IPS-20b (cell line): ENCODE measurements at regions not wholly inside any gene's neighbourhood (a gene's known extent, or its start where the extent isn't known, plus 50 kb on each side); places are given as distances from the start of the nearest gene placed in this dataset.

Experiments used
- H3K27ac ChIP-seq: one replicate; pipeline ENCODE4 v1.5.1; 2013; ENCODE audit warnings: low read length
- H3K27me3 ChIP-seq: 2 replicates; pipeline ENCODE4 v1.6.1; 2013; ENCODE audit warnings: mild to moderate bottlenecking, low read length, inconsistent platforms; ENCODE audit not compliant: insufficient read depth
- H3K36me3 ChIP-seq: 2 replicates; pipeline ENCODE4 v1.6.1; 2013; ENCODE audit warnings: low read depth, mild to moderate bottlenecking, inconsistent platforms, low read length, moderate library complexity; ENCODE audit not compliant: insufficient read depth
- H3K4me1 ChIP-seq: 2 replicates; pipeline ENCODE4 v1.6.1; 2013; ENCODE audit warnings: mild to moderate bottlenecking, control low read depth, inconsistent platforms, low read length, moderate library complexity; ENCODE audit not compliant: insufficient read depth
- H3K4me3 ChIP-seq: 2 replicates; pipeline ENCODE4 v1.5.1; 2013; ENCODE audit warnings: mild to moderate bottlenecking, low read length, inconsistent platforms
- H3K9ac ChIP-seq: 2 replicates; pipeline ENCODE4 v1.6.1; 2013; ENCODE audit warnings: low read depth, mild to moderate bottlenecking, inconsistent platforms, low read length, moderate library complexity
- H3K9me3 ChIP-seq: 2 replicates; pipeline ENCODE4 v1.6.1; 2013; ENCODE audit warnings: mild to moderate bottlenecking, low read depth, low read length, inconsistent platforms; ENCODE audit not compliant: insufficient read depth

DNA sequence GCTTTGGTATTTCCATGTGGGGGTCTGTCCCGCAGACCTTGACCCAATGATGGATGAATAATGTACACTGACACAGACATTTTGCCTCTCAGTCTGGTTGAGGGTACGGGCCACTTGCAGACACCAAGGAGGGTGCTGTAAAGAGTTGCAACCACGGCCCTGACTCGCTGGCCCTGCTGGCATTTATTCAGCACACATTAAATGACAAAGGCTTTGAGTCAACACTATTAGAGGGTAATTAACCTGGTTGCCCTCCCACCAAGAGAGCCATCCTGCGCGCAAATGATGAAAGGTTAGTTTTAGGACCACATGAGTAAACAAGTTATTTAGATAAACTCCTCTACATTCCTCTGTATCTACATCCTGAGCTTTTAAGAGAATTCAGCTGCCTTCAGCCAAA, 308.9 kb upstream of the MMS22L start:
- H3K9me3 ChIP-seq: no peaks in the 10 kb centered on the region
- no peak overlapping the region for H3K27ac ChIP-seq
- H3K4me1 ChIP-seq: peaks cover 5% of the 10 kb centered on the region
- no peaks in the 10 kb centered on the region for H3K36me3 ChIP-seq
- H3K27me3 ChIP-seq: peaks cover 93% of the 10 kb centered on the region
- H3K4me3 ChIP-seq: 0 out of 2 replicates have a peak overlapping the region, but pooled peaks have one; percentile 28
- H3K9ac ChIP-seq: no peak overlapping the region

DNA sequence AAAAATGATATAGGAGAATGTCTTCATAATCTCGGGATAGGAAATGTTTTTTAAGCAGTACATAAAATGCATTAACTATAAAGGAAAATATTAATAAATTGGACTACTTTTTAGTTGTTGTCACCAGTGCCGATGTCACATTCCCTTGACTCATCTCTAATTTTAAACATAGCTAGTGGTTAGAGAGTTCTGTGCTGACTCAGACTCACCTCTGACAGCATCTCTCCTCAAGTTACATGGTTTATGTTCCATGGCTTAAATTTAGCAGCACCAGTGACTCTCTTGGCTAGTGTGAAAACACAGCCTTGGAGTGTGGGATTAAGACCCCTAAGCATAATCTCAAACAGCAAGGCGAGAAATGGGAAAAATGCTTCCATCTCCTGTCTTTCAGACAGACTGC, 311.8 kb upstream of the MMS22L start:
- Histone ChIP-seq H3K9me3 (no peaks in the 10 kb centered on the region), H3K9ac (no peak overlapping the region), H3K4me1 (peaks cover 5% of the 10 kb centered on the region), H3K36me3 (no peaks in the 10 kb centered on the region), H3K27ac (no peak overlapping the region), H3K4me3 (no peak overlapping the region), H3K27me3 (peaks cover 73% of the 10 kb centered on the region)

DNA sequence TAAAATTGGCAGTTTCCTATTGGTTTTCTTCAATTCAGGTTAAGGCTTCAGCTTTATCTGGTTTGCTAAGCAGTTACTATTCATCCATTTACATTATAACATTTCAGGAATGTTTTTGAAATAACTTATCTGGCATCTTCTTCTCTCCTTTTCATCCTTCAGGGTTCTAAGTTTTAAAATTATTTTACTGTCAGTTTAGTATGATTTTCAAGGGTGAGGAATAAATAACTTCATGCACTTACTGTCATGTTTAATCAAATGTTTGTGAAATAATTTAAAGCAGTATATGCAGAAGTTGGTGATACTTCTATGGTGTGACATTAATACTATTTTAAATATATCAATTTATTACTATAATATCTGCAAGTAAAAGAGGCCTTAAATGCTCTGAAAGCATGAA, 338.1 kb upstream of the MMS22L start:
- H3K4me3 ChIP-seq: no peak overlapping the region
- H3K9ac ChIP-seq: no peak overlapping the region
- no peak overlapping the region for H3K27ac ChIP-seq
- no peaks in the 10 kb centered on the region for H3K27me3 ChIP-seq
- no peaks in the 10 kb centered on the region for H3K36me3 ChIP-seq
- H3K4me1 ChIP-seq: no peaks in the 10 kb centered on the region
- H3K9me3 ChIP-seq: no peaks in the 10 kb centered on the region

GRCh38 chr6:97626671-97627441, 343.8 kb upstream of the MMS22L start:
- Histone ChIP-seq H3K9ac (no peak overlapping the region), H3K4me3 (no peak overlapping the region), H3K4me1 (no peaks in the 10 kb centered on the region), H3K27me3 (no peaks in the 10 kb centered on the region), H3K36me3 (no peaks in the 10 kb centered on the region), H3K27ac (no peak overlapping the region), H3K9me3 (no peaks in the 10 kb centered on the region)

GRCh38 chr6:97629180-97629579, 346.2 kb upstream of the MMS22L start:
- Histone ChIP-seq H3K27ac (no peak overlapping the region), H3K36me3 (no peaks in the 10 kb centered on the region), H3K9me3 (no peaks in the 10 kb centered on the region), H3K4me3 (no peak overlapping the region), H3K27me3 (no peaks in the 10 kb centered on the region), H3K4me1 (no peaks in the 10 kb centered on the region), H3K9ac (no peak overlapping the region)

GRCh38 chr6:97630604-97631003, 347.6 kb upstream of the MMS22L start:
- no peaks in the 10 kb centered on the region for H3K36me3 ChIP-seq
- H3K9me3 ChIP-seq: no peaks in the 10 kb centered on the region
- H3K27ac ChIP-seq: no peak overlapping the region
- H3K27me3 ChIP-seq: no peaks in the 10 kb centered on the region
- H3K9ac ChIP-seq: no peak overlapping the region
- H3K4me3 ChIP-seq: no peak overlapping the region
- no peaks in the 10 kb centered on the region for H3K4me1 ChIP-seq

- Histone ChIP-seq H3K4me1 (no peaks in the 10 kb centered on the region), H3K27me3 (no peaks in the 10 kb centered on the region), H3K9me3 (no peaks in the 10 kb centered on the region), H3K9ac (no peak overlapping the region), H3K4me3 (no peak overlapping the region), H3K27ac (no peak overlapping the region), H3K36me3 (no peaks in the 10 kb centered on the region)
These were observed 349.3 kb upstream of the MMS22L start for GRCh38 chr6:97632341-97632740.

GRCh38 chr6:97639702-97640101, 356.7 kb upstream of the MMS22L start:
- Histone ChIP-seq H3K4me3 (no peak overlapping the region), H3K27ac (no peak overlapping the region), H3K4me1 (no peaks in the 10 kb centered on the region), H3K9me3 (peaks cover 12% of the 10 kb centered on the region; the same call in 1 of the 2 replicates), H3K9ac (no peak overlapping the region), H3K36me3 (no peaks in the 10 kb centered on the region), H3K27me3 (no peaks in the 10 kb centered on the region)

DNA sequence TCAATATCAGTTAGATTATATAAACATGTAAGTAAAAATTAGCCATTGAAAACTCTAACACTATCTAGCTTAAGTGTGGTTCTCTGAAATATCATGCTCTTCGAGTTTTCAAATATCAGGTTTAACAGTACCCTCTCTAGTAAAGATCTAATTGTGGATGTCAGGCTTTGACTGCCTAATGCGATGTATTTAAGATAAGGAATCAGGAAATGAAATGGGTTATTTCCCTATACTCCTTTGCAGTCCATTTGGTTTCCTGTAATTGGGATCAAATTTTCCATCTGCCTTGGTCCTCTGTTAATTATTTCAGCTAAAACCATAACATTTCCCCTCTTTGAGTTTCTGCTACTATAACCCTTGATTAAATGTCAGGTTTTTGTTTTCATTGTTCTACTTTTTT, 361.3 kb upstream of the MMS22L start:
- no peak overlapping the region for H3K27ac ChIP-seq
- H3K36me3 ChIP-seq: no peaks in the 10 kb centered on the region
- H3K27me3 ChIP-seq: no peaks in the 10 kb centered on the region
- H3K9ac ChIP-seq: no peak overlapping the region
- no peak overlapping the region for H3K4me3 ChIP-seq
- no peaks in the 10 kb centered on the region for H3K4me1 ChIP-seq
- peaks cover 9% of the 10 kb centered on the region; the same call in 1 of the 2 replicates for H3K9me3 ChIP-seq

DNA sequence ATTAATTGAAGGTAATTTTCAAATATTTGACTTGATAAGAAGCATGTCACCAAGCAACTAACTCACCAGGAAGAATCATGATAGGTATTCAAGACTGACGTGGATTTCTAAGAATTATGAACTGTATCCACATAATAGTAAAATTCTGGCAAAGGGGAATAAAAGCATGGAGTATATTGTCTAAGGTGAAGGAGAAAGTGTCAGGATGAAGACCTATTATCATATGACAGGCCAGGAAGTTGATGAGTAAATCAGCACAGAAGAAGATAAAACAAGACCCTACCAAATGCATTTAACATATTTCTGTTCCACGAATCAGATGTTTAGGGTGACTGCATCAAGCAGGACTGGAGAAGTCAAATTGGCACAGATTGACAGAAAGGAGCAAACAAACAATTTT, 362.7 kb upstream of the MMS22L start:
- no peak overlapping the region for H3K4me3 ChIP-seq
- H3K9ac ChIP-seq: no peak overlapping the region
- H3K27me3 ChIP-seq: no peaks in the 10 kb centered on the region
- no peak overlapping the region for H3K27ac ChIP-seq
- H3K9me3 ChIP-seq: no peaks in the 10 kb centered on the region
- H3K36me3 ChIP-seq: no peaks in the 10 kb centered on the region
- H3K4me1 ChIP-seq: no peaks in the 10 kb centered on the region

DNA sequence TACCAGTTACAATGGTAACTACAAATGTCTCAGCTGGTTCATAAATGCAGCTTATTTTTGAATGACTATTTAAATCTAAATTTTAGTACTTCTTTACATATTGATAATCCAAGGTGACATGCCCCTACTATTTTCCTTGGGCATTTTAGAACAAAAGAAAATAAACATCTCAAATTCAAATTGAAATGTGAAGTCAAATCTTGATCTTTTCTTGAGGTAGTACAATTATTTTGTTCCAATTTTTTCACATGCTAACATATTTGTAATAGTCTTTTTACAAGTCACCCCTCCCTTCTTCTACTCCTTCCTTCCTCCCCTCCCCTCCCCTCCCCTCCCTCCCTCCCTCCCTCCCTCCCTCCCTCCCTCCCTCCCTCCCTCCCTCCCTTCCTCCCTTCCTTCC, 370.1 kb upstream of the MMS22L start:
- Histone ChIP-seq H3K27me3 (no peaks in the 10 kb centered on the region), H3K36me3 (no peaks in the 10 kb centered on the region), H3K4me3 (no peak overlapping the region), H3K9me3 (no peaks in the 10 kb centered on the region), H3K4me1 (no peaks in the 10 kb centered on the region), H3K9ac (no peak overlapping the region), H3K27ac (no peak overlapping the region)

- Histone ChIP-seq H3K9ac (no peak overlapping the region), H3K4me3 (no peak overlapping the region), H3K9me3 (no peaks in the 10 kb centered on the region), H3K36me3 (no peaks in the 10 kb centered on the region), H3K4me1 (no peaks in the 10 kb centered on the region), H3K27ac (no peak overlapping the region), H3K27me3 (no peaks in the 10 kb centered on the region)
These were observed 370.5 kb upstream of the MMS22L start for GRCh38 chr6:97653517-97653916.
